Brain microvascular endothelial cell (primary cell): ENCODE measurements at regions not wholly inside any gene's neighbourhood (a gene's known extent, or its start where the extent isn't known, plus 50 kb on each side); places are given as distances from the start of the nearest gene placed in this dataset.

ENCODE experiments used
- DNase-seq: peaks from one replicate; pipeline ENCODE4 v3.0.0-alpha.2; 2020
- H3K27ac ChIP-seq: fragments of 250-450 bp; sonication (Bioruptor Pico); 2 replicates; pipeline ENCODE4 v1.5.1; 2020; ENCODE audit warnings: mild to moderate bottlenecking, moderate library complexity
- H3K27me3 ChIP-seq: fragments of 250-450 bp; sonication (Bioruptor Pico); replicated peaks from 2 replicates; pipeline ENCODE4 v1.5.1; 2020; ENCODE audit warnings: mild to moderate bottlenecking
- H3K36me3 ChIP-seq: fragments of 250-450 bp; sonication (Bioruptor Pico); replicated peaks from 2 replicates; pipeline ENCODE4 v1.5.1; 2020; ENCODE audit warnings: mild to moderate bottlenecking
- H3K4me3 ChIP-seq: 2 replicates; pipeline ENCODE4 v1.5.1; 2011; ENCODE audit warnings: low read depth, mild to moderate bottlenecking, control low read depth, low read length, moderate library complexity
- CTCF ChIP-seq: IDR thresholded peaks from 2 replicates; pipeline ENCODE4 v1.5.1; 2011; ENCODE audit warnings: low read depth, mild to moderate bottlenecking, moderate library complexity, low read length, control low read depth, inconsistent platforms; ENCODE audit errors: missing control alignments
- in situ Hi-C: cut with HindIII; loops from 2 replicates; pipeline ENCODE4 v1.10.0; 2017; ENCODE audit warnings: low sequenced_read_pairs, low pct_ligation_motif_present

- in situ Hi-C loops = no loop called here
- H3K27me3 ChIP-seq = no peaks in the 10 kb centered on the region
- no peak overlapping the region for H3K4me3 ChIP-seq
- TF ChIP-seq CTCF = no peak
- DNase-seq = no peak
- H3K27ac ChIP-seq = no peak overlapping the region
- H3K36me3 ChIP-seq = no peaks in the 10 kb centered on the region
Measured at GRCh38 chr2:198717451-198717850, 740.3 kb downstream of the SATB2 start.

GRCh38 chr2:198715302-198715835, 742.4 kb downstream of the SATB2 start:
- TF ChIP-seq CTCF = no peak
- in situ Hi-C loops = no loop called here

GRCh38 chr2:198712485-198712884, 745.3 kb downstream of the SATB2 start:
- no peak for DNase-seq
- no peaks in the 10 kb centered on the region for H3K27me3 ChIP-seq
- in situ Hi-C loops = no loop called here

More at GRCh38 chr2:198715302-198715835, 742.4 kb downstream of the SATB2 start:
- no peak for DNase-seq
- Histone ChIP-seq H3K27ac (no peak overlapping the region), H3K4me3 (no peak overlapping the region), H3K36me3 (no peaks in the 10 kb centered on the region), H3K27me3 (no peaks in the 10 kb centered on the region)

GRCh38 chr2:198711484-198711883, 746.3 kb downstream of the SATB2 start:
- no peak for TF ChIP-seq CTCF
- in situ Hi-C loops = no loop called here
- no peaks in the 10 kb centered on the region for H3K27me3 ChIP-seq
- no peak for DNase-seq
- no peaks in the 10 kb centered on the region for H3K36me3 ChIP-seq
- no peak overlapping the region for H3K4me3 ChIP-seq
- no peak overlapping the region for H3K27ac ChIP-seq

More at GRCh38 chr2:198712485-198712884, 745.3 kb downstream of the SATB2 start:
- Histone ChIP-seq H3K36me3 (no peaks in the 10 kb centered on the region), H3K27ac (no peak overlapping the region), H3K4me3 (no peak overlapping the region)
- no peak for TF ChIP-seq CTCF

GRCh38 chr2:198710562-198710961, 747.2 kb downstream of the SATB2 start:
- H3K27ac ChIP-seq = no peak overlapping the region
- no peak for DNase-seq
- in situ Hi-C loops = no loop called here

More at GRCh38 chr2:198710562-198710961, 747.2 kb downstream of the SATB2 start:
- Histone ChIP-seq H3K27me3 (no peaks in the 10 kb centered on the region), H3K4me3 (no peak overlapping the region), H3K36me3 (no peaks in the 10 kb centered on the region)
- TF ChIP-seq CTCF = no peak
